HepG2 (cell line): ENCODE measurements at regions not wholly inside any gene's neighbourhood (a gene's known extent, or its start where the extent isn't known, plus 50 kb on each side); places are given as distances from the start of the nearest gene placed in this dataset.
"Not testable (repeated sequence)": the region's sequence is repeated elsewhere in the genome, so short reads cannot be mapped to it uniquely, and the experiment has no call there.

Source experiments
- ATAC-seq: fragments of 200-7000 bp; cut with Tn5 transposase; 3 replicates; pipeline ENCODE4 v1.9.1; 2020; ENCODE audit warnings: mild to moderate bottlenecking, moderate library complexity
- BruUV-seq: library from RNA; stranded (reverse); fragments of 400-500 nt; replicated peaks from 2 replicates; lab custom pipeline; 2021; lab: Mats Ljungman, UMichigan
- CTCF ChIA-PET: fragments of 300-600 bp; formaldehyde crosslinking; extraction: SDS; loops from one replicate; lab custom pipeline; 2021; ENCODE audit warnings: low total read pairs, inconsistent platforms, low intra/inter-chr PET ratio; lab: Yijun Ruan, JAX
- POLR2A ChIA-PET: fragments of 350-600 bp; sonication (Branson Sonifier 250); formaldehyde crosslinking; loops from one replicate; lab custom pipeline; 2020; ENCODE audit warnings: antibody characterized with exemption, inconsistent platforms; lab: Yijun Ruan, JAX
- DNase-seq: peaks from one replicate; pipeline ENCODE4 v3.0.0-alpha.2; 2015; ENCODE audit warnings: low spot score
- FAIRE-seq: peaks from 3 replicates; lab custom pipeline; 2011; peaks lifted over from hg19 to GRCh38; lab: Jason Lieb, UNC
- H2AFZ ChIP-seq: one replicate; pipeline ENCODE4 v1.6.1; 2011; ENCODE audit warnings: low read length, inconsistent platforms
- H3K27ac ChIP-seq: fragments of 300-600 bp; 3 replicates; pipeline ENCODE4 v1.8.0; 2011; ENCODE audit warnings: mixed run types, mild to moderate bottlenecking, mixed read lengths, low read length, inconsistent platforms; ENCODE audit not compliant: insufficient read depth; ENCODE audit errors: extremely low read length
- H3K27me3 ChIP-seq, 2 experiments: fragments of 200-600 bp in 1 of 2; 2 replicates in 1 of 2; 3 replicates in 1 of 2; pipeline versions ENCODE4 v1.6.0 to v1.8.0; 2011; ENCODE audit warnings: low read length in 2 of 2, mild to moderate bottlenecking in 2 of 2, moderate library complexity in 2 of 2, inconsistent platforms in 1 of 2; ENCODE audit not compliant: insufficient read depth in 2 of 2, control insufficient read depth in 1 of 2
- H3K36me3 ChIP-seq, 2 experiments: fragments of 200-600 bp in 1 of 2; replicated peaks in 1 of 2; 2 replicates in 1 of 2; 3 replicates in 1 of 2; pipeline versions ENCODE4 v1.5.1 to v1.8.0; 2011; ENCODE audit warnings: low read length in 2 of 2, inconsistent platforms in 1 of 2; ENCODE audit not compliant: insufficient read depth in 2 of 2, control insufficient read depth in 1 of 2
- H3K4me1 ChIP-seq: 2 replicates; pipeline ENCODE4 v1.5.1; 2012; ENCODE audit warnings: low read length, inconsistent platforms; ENCODE audit not compliant: insufficient read depth
- H3K4me2 ChIP-seq: 2 replicates; pipeline ENCODE4 v1.6.0; 2011; ENCODE audit warnings: low read depth, low read length, inconsistent platforms
- H3K4me3 ChIP-seq, 3 experiments: fragments of 200-600 bp in 1 of 3; sonication (generic), shearing (Covaris generic) in 1 of 3; replicated peaks in 1 of 3; 2 replicates each; pipeline ENCODE4 v1.5.1; 2011 to 2016; ENCODE audit warnings: low read length in 3 of 3, inconsistent platforms in 2 of 3, low read depth in 2 of 3, mild to moderate bottlenecking in 2 of 3, control low read depth in 1 of 3, mixed read lengths in 1 of 3; ENCODE audit not compliant: insufficient read depth in 1 of 3
- H3K79me2 ChIP-seq: one replicate; pipeline ENCODE4 v1.6.1; 2011; ENCODE audit warnings: low read length, inconsistent platforms; ENCODE audit not compliant: insufficient read depth
- H3K9ac ChIP-seq: 2 replicates; pipeline ENCODE4 v1.6.0; 2011; ENCODE audit warnings: mild to moderate bottlenecking, low read depth, low read length, inconsistent platforms; ENCODE audit not compliant: insufficient read depth
- H3K9me3 ChIP-seq: 2 replicates; pipeline ENCODE4 v1.5.1; 2012; ENCODE audit warnings: mild to moderate bottlenecking, low read length
- H4K20me1 ChIP-seq: 2 replicates; pipeline ENCODE4 v1.6.0; 2011; ENCODE audit warnings: inconsistent platforms, mild to moderate bottlenecking, low read length, moderate library complexity; ENCODE audit not compliant: insufficient read depth
- MLX ChIP-seq: IDR thresholded peaks from 2 replicates; pipeline ENCODE4 v1.6.1; 2016
- WGBS: methylation state at CpG from one replicate; pipeline ENCODE4 v1.1.6; 2017; ENCODE audit warnings: low lambda C conversion rate; 5-methylcytosine and 5-hydroxymethylcytosine counted together
- in situ Hi-C: cut with HindIII; loops from 2 replicates; pipeline ENCODE4 v1.10.0; 2017; ENCODE audit warnings: low pct_unique_long_range_greater_than_20kb; ENCODE audit not compliant: extremely low pct_ligation_motif_present
- intact Hi-C: fragments of 100-400 bp; cut with micrococcal nuclease; formaldehyde crosslinking; loops from one replicate; pipeline ENCODE4 v1.10.0; 2022; ENCODE audit not compliant: unreplicated experiment

- no peak for TF ChIP-seq MLX (CRISPR knock-in tag)
Measured at GRCh38 chr2:209298601-209299000, 125.2 kb upstream of the MAP2 start (continued).

DNA sequence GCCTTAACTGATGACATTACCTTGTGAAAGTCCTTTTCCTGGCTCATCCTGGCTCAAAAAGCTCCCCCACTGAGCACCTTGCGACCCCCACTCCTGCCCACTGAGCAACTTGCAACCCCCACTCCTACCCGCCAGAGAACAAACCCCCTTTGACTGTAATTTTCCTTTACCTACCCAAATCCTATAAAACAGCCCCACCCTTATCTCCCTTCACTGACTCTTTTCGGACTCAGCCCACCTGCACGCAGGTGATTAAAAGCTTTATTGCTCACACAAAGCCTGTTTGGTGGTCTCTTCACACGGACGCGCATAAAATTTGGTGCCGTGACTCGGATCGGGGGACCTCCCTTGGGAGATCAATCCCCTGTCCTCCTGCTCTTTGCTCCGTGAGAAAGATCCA, 124.4 kb upstream of the MAP2 start:
- H4K20me1 ChIP-seq, H3K79me2 ChIP-seq, CTCF ChIA-PET, H3K27ac ChIP-seq, H3K4me3 ChIP-seq, DNase-seq, H3K4me2 ChIP-seq, intact Hi-C loops, POLR2A ChIA-PET, H3K9ac ChIP-seq, H3K36me3 ChIP-seq, H3K9me3 ChIP-seq, in situ Hi-C loops, H2AFZ ChIP-seq, FAIRE-seq, ATAC-seq, H3K4me1 ChIP-seq, BruUV-seq, H3K27me3 ChIP-seq: not testable (repeated sequence)
- 37% methylated on average over 11 of the region's 11 CpGs for WGBS

DNA sequence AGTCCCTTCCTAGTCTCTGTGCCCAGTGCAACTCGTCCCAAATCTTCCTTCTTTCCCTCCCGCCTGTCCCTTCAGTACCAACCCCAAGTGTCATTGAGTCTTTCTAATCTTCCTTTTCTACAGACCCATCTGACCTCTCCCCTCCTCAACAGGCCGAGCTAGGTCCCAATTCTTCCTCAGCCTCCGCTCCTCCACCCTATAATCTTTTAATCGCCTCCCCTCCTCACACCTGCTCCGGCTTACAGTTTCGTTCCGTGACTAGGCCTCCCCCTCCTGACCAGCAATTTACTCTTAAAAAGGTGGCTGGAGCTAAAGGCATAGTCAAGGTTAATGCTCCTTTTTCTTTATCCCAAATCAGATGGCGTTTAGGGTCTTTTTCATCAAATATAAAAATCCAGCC, 123.1 kb upstream of the MAP2 start:
- not testable (repeated sequence) for ATAC-seq

More for the DNA sequence above, 123.1 kb upstream of the MAP2 start:
- FAIRE-seq, H3K4me3 ChIP-seq, CTCF ChIA-PET, H3K27ac ChIP-seq, H3K27me3 ChIP-seq, H3K36me3 ChIP-seq, POLR2A ChIA-PET, H3K4me2 ChIP-seq, H3K79me2 ChIP-seq, H3K9ac ChIP-seq, H3K9me3 ChIP-seq, H4K20me1 ChIP-seq, BruUV-seq, in situ Hi-C loops, intact Hi-C loops, DNase-seq, H3K4me1 ChIP-seq, H2AFZ ChIP-seq: not testable (repeated sequence)
- WGBS, result 15% methylated on average over 9 of the region's 9 CpGs
